Activated effector memory CD4-positive, alpha-beta T cell treated with anti-CD3 and anti-CD28 coated beads, Interleukin-2, amount 50 U/mL, for 16 hours (primary cell): ENCODE measurements at regions not wholly inside any gene's neighbourhood (a gene's known extent, or its start where the extent isn't known, plus 50 kb on each side); places are given as distances from the start of the nearest gene placed in this dataset.
"Not testable (repeated sequence)": the region's sequence is repeated elsewhere in the genome, so short reads cannot be mapped to it uniquely, and the experiment has no call there.

Experiments used
- DNase-seq: peaks from one replicate; pipeline ENCODE4 v3.0.0-alpha.2; 2020

DNA sequence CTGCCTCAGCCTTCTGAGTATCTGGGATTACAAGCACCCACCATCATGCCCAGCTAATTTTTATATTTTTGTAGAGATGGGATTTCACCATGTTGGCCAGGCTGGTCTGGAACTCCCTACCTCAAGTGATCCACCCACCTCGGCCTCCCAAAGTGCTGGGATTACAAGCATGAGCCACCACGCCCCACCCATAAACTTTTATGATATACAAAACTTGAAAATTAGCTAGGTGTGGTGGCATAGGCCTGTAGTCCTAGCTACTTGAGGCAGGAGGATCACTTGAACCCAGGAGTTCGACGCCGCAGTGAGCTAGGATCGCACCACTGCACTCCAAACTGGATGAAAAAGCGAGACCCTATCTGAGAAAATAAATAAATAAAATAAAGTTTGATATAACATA is 149.5 kb upstream of the ATF7IP start:
- DNase-seq: not testable (repeated sequence)

DNA sequence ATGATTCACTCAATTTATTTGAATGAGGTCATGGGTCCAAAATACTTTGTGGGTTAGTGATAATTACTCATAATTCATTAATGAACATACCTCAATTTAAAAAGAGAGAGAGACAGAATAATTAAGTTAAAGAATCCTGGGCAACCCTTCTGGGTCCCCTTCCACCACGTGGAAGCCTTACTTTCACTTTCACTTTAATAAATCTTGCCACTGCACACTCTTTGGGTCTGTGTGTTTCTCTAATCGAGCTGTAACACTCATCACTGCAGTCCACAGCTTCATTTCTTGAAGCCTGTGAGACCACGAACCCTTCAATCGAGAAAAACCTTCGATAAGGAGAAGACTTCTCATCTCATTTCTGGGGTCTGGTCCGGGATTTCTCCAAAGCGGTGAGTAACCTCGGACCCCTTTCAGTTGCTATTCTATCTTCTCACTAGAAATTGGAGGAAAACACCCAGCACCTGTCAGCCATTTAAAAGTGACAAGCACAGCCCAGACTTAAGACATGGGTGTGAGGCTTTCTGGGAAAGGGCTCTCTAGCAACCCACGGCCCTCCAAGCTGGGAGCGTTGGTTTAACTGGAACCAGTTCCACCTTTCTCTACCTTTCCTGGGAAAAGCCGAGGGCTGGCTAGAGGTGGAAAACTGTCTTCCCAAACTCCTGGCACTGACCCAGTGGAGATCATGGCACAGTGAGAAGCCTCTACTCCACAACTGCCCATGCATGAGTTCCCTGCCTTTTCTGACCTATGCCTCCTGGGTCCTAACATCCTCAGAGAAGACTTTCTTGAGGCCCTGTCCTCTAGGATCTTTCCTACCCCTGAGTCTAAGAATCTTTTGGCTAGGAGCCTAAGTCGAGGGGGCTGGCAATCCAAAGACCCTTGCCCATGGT is 148.8 kb upstream of the ATF7IP start:
- no peak for DNase-seq

DNA sequence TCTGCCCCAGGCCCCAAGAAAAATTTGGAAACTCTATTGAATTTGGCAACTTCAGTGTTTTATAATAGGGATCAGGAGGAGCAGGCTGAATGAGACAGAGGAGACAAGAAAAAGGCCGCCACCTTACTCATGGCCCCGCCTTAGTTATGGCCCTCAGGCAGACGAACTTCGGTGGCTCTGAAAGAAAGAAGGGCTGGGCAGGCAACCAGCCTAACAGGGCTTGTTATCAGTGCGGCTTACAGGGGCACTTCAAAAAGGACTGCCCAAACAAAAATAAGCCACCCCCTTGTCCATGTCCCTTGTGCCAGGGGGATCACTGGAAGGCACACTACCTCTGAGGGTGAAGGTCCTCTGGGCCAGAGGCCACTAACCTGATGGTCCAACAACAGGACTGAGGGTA is 146.3 kb upstream of the ATF7IP start:
- DNase-seq: no peak

DNA sequence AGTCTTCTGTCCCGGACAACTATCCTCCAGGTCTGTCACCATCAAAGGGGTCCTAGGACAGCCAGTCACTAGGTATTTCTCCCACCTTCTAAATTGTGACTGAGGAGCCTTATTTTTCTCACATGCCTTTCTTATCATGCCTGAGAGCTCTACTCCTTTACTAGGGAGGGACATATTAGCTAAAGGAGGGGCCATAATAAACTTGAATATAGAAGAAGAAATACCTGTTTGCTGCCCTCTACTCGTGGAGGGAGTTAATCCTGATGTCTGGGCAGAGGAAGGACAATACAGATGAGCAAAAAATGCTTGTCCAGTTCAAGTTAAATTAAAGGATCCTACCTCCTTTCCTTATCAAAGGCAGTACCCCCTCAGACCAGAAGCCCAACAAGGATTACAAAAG is 145.8 kb upstream of the ATF7IP start:
- DNase-seq: not testable (repeated sequence)

DNA sequence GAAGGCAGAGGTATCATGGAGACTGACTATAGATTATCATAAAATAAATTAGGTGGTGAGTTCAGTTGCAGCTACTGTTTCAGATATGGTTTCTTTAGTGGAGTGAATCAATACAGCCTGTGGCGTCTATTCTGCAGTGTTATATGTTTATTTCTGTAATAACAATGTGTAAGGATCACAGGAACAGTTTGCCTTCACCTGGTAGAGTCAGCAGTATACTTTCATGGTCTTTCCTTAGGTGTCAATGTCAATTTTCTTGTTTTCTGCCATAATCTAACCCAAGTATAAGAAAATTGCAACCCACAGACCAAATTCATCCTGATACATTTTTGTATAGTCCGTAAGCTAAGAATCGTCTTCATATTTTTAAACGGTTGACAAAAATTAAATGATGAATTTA is 140.4 kb upstream of the ATF7IP start:
- DNase-seq: no peak

DNA sequence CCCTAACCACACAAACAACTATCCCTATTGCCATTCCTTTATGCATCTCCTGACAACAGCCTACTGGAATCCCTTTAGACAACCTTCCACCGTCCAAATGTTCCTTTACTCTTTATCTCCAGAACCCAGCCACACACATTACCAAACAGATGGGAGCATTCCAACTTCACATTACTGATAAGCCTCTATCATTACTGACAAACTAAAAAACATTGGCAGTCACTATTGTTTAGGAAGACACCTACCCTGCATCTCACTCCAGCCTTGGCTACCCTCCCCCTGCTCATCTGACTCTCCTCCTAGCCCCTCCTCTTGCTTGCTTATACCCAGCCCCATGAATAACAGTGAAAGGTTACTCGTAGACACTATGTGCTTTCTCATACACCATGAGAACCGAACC is 130.3 kb upstream of the ATF7IP start:
- not testable (repeated sequence) for DNase-seq

DNA sequence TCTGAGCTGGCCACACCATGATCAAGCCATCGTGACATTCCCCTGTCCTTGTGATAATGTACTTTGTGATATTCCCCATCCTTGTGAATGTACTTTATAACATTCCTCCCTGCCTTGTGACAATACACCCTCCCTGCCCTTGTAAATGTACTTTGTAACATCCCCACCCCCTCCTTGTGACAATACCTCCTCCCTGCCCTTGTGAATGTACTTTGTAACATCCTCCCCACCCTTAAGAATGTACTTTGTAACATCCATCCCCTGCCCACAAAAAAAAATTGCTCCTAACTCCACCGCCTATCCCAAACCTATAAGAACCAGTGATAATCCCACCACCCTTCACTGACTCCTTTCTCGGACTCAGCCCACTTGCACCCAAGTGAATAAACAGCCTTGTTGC is 128.8 kb upstream of the ATF7IP start:
- not testable (repeated sequence) for DNase-seq

DNA sequence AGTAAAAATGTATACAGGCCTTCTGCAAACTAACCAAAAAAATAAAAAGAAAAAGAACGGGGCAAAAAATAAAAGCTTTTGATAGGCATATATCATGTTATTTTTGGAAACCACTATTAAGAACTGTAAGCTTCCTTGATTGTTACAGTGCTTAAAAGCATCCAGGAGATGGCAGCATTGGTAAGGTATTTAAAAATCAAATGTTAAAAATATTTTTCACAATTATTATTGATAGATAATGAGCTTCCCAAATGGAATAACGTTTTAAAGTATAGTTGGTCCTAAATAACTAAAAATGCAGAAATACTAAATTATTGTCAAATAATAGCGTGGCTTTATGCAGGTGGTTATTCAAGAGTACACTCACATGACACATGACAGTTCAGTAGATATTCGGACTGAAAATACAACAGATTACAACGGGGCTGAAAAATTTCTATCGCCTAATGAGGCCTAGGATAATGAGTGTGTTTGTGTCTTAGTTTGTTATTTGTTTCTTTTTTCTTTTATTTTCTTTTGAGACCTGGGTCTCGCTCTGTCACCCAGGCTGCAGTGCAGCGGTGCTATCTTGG is 127.2 kb upstream of the ATF7IP start:
- DNase-seq: no peak

DNA sequence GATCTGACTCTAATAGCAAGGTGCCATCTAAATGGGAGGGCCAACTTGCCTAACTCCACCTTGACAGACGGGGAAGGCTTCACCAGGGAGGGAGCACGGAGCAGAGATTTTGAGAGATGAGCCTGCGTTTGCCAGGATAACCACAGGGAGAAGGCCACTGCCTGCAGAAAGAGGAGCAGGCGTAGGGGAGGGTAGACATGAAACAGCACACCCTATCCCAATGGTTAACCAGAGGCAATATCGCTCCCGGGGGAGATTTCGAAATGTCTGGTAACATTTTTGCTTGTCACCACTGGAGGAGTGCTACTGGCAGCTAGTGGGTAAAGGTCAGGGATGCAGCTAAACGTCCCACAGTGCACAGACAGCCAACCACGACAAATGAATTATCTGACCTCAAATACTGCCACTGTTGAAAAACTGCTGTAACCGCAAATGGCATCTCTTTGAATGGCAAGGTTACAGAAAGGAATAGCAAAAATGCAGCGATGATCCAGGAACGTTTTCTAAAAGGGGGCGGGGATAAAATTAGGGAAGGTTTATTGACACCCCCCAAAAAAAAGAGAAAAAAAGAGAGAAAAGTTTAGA is 126.0 kb upstream of the ATF7IP start:
- no peak for DNase-seq

DNA sequence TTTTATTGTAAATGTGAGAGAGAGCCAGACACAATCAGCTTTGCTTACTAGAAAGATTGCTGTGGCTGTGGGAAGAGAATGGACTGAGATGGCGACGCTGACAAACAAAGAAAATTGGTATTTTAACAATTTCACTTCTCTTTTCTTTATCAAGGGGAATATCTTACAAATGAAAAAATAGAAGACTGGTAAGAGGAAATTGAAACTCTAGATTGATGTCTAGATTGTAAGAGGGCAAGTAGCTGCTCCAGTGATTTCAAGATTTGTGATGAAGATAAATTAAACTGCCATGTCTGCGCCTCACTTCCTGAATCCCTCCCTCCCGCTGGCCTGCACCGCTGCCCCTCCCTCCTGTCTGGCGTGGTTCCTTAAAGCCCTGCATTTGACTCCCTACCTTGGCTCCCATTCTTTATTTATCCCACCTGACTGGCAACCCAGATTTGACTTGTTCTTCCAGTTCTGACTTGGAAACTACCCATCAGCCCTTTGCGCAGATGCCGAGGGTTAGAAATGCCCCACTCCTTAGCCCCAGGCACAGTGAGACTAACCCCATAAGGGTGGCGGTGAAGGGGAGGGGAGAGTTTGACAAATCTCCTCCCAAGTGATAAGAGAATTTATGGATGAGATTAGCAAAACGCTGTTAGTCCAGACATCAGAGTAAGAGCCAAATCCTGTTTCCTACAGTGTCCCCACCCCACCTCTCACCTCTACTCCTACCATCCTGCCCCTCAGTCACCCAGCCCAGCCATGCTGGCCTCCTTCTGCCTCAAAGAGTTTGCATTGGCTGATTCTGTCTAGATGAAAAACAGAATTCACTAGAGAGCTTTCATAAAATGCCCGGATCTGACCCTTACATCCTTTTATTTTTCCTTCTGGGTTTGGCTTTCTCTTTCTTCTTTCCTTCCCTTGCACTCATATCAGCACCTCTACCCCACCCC is 125.3 kb upstream of the ATF7IP start:
- DNase-seq: no peak

DNA sequence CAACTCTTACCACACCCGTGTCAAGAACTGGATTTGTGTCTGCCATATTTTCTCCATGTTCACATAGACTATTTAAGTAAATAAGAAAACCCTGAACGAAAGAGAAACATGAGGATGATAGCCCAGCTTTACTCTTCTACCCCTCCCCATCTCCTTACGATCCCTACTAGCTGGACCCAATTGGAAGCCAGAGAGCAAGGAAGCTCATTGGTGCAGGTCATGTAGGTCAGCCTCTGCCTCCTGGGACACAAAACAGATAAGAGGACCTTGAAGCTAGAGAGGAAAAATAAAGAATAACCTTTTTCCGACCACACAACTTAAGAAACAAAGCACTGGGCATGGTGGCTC is 124.6 kb upstream of the ATF7IP start:
- DNase-seq: no peak

DNA sequence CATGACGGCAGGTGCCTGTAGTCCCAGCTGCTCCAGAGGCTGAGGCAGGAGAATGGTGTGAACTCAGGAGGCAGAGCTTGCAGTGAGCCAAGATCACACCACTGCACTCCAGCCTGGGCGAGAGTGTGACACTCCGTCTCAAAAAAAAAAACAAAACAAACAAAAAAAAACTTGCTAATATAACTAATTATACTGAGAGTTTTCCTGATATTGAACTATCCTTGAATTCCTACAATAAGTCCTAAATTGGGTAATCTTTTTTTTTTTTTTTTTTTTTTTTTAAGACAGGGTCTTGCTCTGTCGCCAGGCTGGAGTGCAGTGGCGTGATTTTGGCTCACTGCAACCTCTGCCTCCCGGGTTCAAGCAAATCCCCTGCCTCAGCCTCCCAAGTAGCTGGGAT is 122.7 kb upstream of the ATF7IP start:
- DNase-seq: not testable (repeated sequence)

DNA sequence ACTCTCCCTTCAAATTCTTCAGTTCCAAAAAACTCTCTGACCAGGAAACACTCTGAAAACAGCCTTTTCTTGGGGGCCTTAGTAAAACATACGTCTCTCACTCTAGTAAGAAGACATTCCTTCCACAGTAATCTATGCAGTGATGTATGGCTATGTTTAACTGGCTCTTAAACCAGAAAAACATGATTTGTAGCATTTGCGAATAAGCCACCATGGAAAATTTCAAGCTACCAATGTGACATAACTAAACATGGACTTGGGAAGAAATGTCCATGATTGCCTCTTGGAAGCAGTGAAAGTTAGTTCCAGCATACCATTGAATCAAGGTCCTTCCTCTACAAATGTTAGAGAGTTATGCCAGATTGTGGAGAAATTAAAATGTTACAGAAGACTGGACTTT is 121.5 kb upstream of the ATF7IP start:
- no peak for DNase-seq

DNA sequence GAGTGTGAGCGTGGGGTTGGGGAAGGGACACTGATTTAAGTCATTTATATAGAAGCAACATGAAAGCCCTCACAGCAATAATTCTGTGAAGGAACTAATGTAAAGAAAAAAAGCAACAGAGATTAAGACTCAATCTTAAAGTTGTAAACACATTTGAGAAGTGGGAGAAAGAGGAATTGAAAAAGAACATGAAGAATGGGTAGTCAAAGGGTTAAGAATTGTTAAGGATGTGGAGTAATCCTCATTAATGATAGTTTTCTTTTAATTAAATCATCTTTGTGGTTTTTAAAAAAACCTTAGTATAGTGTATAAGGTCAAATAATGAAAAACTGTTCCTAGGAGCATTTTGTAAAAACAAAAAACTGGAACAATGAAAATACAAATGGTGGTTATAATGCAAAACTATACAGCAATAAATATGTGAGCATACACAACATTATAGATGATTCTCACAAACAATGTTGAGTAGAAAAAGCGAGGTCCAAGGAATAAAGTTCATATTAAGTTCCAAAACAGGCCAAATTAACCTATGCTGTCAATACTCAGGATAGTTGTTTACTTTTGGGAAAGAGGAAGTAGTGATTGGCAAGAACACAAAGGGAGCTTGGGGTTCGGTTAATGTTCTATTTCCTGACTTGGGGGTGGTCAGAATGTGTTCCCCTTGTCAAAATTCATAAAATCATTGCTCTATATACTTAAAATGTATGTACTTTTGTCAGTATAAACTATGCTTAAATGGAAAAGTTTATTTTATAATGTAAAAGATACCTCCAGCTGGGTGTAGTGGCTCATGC is 120.4 kb upstream of the ATF7IP start:
- no peak for DNase-seq

DNA sequence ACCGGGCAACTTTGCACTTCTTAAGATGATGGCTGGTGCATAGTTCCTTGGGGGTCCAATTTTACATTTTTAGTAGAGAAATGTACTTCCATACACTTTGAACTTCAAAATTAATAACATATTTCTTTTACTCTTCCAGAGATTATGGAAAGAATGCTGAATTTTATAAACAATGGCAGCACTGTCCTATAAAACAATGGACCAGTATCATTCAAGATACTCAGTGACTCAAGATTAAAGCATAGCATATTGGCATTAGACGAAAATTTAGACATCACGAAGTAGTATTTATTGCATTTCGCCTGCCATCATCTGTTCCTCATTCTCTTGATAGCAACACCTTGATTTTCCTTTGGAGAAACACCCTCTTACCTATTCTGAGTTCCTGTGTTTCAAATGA is 118.3 kb upstream of the ATF7IP start:
- DNase-seq: no peak

DNA sequence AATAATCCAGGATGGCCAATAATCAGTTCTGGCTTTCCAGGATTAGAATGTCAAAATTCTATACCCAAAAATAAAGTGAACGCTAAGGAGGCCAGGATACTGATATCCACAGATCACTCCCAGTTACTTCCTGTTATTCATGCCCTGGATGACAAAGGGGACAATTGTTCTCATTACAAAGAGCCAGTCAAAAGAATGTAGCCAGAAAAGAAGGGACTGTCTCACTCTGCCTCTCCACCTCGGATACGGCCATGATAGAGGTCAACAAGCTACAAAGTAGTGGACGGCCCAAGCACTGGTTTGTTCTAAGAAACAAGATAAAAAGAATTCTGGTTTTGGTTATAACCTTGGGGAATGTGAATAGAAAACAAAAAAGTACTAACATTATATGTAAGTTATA is 116.1 kb upstream of the ATF7IP start:
- DNase-seq: no peak

DNA sequence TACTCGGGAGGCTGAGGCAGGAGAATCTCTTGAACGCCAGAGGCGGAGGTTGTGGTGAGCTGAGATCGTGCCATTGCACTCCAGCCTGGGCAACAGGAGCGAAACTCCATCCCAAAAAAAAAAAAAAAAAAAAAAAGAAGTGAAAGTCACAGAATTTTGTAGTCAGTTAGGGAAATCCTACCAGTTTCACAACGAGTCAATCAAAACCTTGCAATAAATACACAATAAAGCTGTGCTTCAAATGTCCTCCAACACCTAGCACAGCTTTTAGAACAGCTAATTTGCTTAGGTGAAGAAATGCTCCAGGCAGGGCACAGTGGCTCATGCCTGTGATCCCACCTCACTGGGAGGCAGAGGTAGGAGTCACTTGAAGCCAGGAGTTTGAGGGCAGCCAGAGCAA is 112.8 kb upstream of the ATF7IP start:
- DNase-seq: no peak

DNA sequence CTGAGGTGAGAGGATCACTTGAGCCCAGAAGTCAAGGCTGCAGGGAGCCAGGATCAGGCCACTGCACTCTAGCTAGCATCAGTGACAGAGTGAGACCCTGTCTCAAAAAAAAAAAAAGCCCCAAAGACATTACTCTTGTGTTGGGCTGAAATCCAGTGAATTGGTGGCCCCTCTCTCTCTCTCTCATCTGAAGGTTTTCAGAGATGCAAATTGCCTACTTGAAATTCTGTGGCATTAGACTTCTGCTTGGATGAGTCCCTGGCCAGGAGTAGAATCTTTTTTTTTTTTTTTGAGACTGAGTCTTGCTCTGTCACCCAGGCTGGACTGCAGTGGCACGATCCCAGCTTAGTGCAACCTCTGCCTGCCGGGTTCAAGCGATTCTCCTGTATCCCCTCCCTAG is 112.0 kb upstream of the ATF7IP start:
- DNase-seq: no peak

DNA sequence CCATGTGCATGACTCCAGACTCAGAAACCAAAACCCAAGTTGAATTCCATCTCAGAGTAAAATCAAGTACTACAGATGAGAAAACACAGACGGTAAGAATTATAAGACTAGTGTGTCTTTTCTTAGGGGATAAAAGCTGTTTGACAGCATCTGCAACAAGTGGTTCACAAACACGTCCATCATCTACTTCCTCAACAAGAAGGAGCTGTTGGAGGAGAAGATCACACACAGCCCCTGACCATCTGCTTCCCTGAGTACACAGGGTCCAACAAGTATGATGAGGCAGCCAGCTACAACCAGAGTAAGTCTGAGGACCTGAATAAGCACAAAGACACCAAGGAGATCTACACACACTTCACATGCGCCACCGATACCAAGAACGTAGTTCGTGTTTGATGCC is 110.7 kb upstream of the ATF7IP start:
- DNase-seq: no peak

DNA sequence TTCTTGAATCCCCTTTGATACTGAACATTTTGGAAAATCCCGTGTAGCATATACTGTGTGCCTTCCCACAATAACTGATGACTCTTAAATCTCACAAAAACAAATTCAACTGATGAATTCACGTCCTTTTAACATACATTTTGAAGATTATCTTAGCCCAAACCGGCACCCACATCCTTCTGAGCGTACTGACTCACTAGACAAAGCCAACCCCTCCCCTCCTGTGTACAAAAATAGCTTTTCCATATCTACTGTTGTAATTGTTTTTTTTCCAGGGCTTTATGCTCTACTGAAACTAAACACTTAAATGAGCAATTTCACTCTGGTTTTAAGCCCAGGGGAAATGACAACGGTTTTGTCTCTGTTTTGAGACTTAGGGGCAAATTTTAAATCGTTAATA is 109.4 kb upstream of the ATF7IP start:
- DNase-seq: peak; percentile 69

DNA sequence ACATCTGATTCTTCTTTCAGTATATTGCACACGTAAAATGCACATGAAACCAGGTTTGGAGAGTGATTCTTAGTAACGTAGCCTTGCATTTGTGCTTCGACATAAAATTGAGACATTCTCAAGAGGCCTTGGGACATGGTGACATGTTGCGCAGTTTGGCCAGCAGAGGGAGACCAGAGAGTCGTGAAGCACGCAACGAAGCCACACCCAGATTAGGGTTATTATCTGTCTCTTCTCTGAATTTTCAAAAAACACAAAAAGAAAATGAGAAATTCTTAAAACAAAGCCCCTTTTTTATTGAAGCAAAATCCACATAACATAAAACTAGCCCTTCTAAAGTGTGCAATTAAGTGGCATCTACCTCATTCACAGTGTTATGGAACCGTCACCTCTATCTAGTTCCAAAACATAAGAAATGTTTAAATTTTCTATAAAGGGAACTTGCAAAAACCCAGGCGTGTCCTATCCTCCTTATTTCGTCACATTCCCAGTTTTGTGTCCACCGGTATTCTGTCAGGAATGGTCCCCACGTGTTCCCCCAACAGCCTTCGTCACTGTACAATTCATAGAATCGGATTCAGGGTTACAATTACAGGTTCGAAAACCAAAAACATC is 108.8 kb upstream of the ATF7IP start:
- peak; percentile 91 for DNase-seq

DNA sequence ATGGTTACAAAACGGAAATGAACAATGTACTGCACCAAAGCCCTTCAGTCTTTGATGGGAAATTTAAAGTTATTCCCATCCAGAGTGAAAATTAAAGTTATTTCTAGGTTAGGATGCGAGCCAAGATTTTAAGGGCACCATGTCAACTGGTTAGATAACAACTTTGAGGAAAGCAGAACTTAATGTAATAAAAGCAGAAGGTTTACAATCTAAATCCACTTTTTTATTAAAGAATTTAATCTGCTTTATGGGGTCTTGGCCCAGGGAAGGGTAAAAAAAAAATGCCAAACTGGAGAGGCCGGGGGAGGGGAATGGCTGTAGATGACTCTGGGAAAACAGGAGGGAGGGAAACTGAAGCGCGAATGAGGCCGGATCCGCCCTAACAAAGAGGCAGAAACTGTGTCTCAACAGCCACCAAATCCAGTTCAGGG is 108.2 kb upstream of the ATF7IP start:
- DNase-seq: no peak
